HG02938 (cell line): ENCODE measurements at regions not wholly inside any gene's neighbourhood (a gene's known extent, or its start where the extent isn't known, plus 50 kb on each side); places are given as distances from the start of the nearest gene placed in this dataset.
"Not testable (repeated sequence)": the region's sequence is repeated elsewhere in the genome, so short reads cannot be mapped to it uniquely, and the experiment has no call there.

Source experiments
- ATAC-seq: cut with Tn5 transposase; IDR thresholded peaks from one replicate; pipeline ENCODE4 v1.9.1; 2021; ENCODE audit warnings: mild to moderate bottlenecking, moderate library complexity; ENCODE audit not compliant: unreplicated experiment

GRCh38 chr20:1845163-1845523, 50.1 kb upstream of the SIRPA start:
- no peak for ATAC-seq

GRCh38 chr20:1844325-1845162, 50.7 kb upstream of the SIRPA start:
- peak; percentile 97 for ATAC-seq

- ATAC-seq = no peak
Observed at GRCh38 chr20:1842281-1842680, 52.9 kb upstream of the SIRPA start.

GRCh38 chr20:1841554-1842140, 53.6 kb upstream of the SIRPA start:
- no peak for ATAC-seq

GRCh38 chr20:1840817-1841553, 54.2 kb upstream of the SIRPA start:
- no peak for ATAC-seq

- not testable (repeated sequence) for ATAC-seq
Observed at GRCh38 chr20:1839376-1840317, 55.6 kb upstream of the SIRPA start.

GRCh38 chr20:1838556-1839279, 56.5 kb upstream of the SIRPA start:
- ATAC-seq = no peak

GRCh38 chr20:1835186-1836035, 59.8 kb upstream of the SIRPA start:
- no peak for ATAC-seq

GRCh38 chr20:1833728-1834726, 61.2 kb upstream of the SIRPA start:
- no peak for ATAC-seq

GRCh38 chr20:1833216-1833615, 62.0 kb upstream of the SIRPA start:
- ATAC-seq = no peak

GRCh38 chr20:1832634-1833033, 62.6 kb upstream of the SIRPA start:
- no peak for ATAC-seq

- no peak for ATAC-seq
Observed at GRCh38 chr20:1831606-1832005, 63.6 kb upstream of the SIRPA start.

- no peak for ATAC-seq
Observed at GRCh38 chr20:1831096-1831495, 64.1 kb upstream of the SIRPA start.

GRCh38 chr20:1830240-1830639, 65.0 kb upstream of the SIRPA start:
- no peak for ATAC-seq

GRCh38 chr20:1829531-1829930, 65.7 kb upstream of the SIRPA start:
- no peak for ATAC-seq

GRCh38 chr20:1828786-1829131, 66.4 kb upstream of the SIRPA start:
- no peak for ATAC-seq

- no peak for ATAC-seq
Observed at GRCh38 chr20:1827974-1828785, 67.0 kb upstream of the SIRPA start.
